ENCODE measurements at regions not wholly inside any gene's neighbourhood (a gene's known extent, or its start where the extent isn't known, plus 50 kb on each side); places are given as distances from the start of the nearest gene placed in this dataset.
A peak's percentile ranks its signal among the peaks of the same experiment; 100 is the strongest.
"Not testable (repeated sequence)": the region's sequence is repeated elsewhere in the genome, so short reads cannot be mapped to it uniquely, and the experiment has no call there.

DNA sequence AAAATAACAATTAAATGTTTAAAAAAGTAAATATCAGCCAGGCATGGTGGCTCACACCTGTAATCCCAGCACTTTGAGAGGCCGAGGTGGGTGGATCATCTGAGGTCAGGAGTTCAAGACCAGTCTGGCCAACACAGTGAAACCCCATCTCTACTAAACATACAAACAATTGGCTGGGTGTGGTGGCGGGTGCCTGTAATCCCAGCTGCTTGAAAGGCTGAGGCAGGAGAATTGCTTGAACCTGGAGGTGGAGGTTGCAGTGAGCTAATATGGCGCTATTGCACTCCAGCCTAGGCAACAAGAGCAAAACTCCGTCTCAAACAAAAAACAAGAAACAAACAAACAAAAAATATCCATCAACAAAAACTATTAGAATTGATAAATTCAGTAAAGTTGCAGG, 77.5 kb downstream of the SNX5 start:
- DNase-seq (ENCODE audit: low read depth): not testable (repeated sequence)

DNA sequence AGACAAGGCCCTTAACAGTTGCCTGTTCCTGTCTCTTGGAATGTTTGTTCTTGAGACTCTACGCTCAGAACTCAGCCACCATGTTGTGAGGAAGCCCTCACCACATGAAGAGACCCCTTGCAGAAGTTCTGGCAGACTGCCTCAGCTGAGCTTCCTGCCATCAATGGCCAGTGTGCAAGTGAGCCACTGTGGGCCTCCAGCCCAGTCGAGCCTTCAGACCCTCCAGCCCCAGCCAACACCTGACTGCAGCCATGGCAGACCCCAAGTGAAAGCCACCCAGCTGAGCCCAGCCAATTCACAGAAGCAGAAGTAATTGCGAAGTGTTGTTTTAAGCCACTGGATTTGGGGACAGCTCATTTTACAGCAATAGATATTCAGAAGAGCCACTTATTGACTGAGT, 78.3 kb downstream of the SNX5 start:
- no peak for DNase-seq (ENCODE audit: low read depth)

DNA sequence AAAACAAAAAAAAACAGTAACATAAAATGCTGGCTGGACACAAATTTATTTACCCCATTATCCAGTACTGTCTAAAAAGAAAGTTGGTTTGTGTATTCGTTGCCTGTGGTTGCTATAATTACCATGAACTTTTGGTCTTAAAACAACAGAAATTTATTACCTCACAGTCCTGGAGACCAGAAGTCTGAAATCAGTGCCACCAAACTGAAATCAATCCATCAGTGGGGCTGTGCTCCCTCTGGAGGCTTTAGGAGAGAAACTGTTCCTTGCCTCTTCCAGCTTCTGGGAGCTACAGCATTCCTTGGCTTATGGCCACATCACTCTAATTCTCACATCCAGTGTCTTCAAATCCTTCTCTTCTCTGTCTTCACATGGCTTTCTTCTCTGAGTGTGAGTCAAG, 79.4 kb downstream of the SNX5 start:
- peak; percentile 62 for DNase-seq (ENCODE audit: low read depth)

DNA sequence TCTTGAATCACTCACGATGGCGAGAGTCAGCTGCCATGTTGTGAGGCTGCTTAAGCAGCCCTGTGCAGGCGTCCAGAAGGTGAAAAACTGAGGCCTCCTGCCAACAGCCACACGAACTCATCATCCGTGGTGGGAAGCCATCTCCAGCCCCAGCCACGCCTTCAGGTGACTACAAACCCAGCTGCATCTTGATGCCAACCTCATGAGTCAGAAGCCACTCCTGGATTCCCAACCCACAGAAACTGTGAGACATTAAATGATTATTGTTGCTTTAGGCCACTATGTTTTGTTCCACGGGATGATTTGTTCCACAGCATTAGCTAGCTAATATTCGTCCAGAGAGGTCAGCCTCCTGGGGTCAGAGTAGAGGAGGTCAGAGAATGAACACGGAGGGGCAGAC, 80.5 kb downstream of the SNX5 start:
- DNase-seq (ENCODE audit: low read depth): peak; percentile 51

DNA sequence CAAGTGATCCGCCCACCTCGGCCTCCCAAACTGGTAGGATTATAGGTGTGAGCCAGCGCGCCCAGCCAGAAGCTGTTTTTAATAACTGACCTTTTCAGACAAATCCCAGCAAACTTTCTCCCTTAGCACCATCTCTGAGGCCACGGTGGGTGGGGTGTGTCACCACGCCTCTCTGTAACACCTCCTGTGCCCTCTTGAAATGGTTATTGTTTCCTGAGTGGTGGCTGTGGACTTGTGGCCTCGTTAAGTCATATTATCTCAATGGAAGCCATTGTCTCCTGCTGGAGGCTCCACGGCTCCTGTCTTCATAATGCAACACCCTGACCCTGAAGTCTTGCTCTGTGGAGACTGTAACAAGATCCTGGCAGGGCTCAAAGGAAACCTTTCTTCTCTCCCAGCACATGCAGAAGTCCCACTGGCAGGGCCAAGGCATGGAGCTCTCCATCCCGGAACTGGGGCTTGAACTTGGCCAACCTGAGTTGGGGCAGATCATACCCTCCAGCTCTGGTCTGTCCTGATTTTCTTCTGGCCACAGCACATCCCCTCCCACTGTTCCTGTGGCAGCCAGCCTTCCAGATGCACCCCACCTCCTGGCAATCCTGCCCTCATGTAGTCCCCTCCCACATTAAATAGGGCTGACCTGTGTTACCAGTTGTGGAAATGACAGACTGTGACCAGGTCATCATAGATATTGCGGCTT, 81.1 kb downstream of the SNX5 start:
- no peak for DNase-seq (ENCODE audit: low read depth)

DNA sequence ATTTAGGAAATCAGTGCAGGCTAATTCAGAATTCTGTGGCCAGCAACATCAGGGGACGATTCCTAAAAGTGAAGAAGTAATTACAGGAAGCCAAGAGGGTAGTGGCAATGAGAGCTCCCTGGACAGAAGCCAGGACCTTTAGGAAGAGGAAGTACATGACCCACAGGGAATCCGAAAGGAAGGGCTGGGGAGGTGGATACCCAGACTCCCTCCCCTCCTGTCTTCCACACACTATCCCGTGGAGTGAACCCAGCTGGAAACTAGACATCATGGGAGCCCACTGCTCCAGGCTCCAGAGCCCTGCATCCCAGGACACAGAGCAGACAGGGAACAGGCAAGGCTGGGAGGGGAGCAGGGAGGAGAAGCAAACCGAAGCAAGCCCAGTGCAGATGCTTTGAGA, 83.0 kb downstream of the SNX5 start:
- peak; percentile 30 for DNase-seq (ENCODE audit: low read depth)

DNA sequence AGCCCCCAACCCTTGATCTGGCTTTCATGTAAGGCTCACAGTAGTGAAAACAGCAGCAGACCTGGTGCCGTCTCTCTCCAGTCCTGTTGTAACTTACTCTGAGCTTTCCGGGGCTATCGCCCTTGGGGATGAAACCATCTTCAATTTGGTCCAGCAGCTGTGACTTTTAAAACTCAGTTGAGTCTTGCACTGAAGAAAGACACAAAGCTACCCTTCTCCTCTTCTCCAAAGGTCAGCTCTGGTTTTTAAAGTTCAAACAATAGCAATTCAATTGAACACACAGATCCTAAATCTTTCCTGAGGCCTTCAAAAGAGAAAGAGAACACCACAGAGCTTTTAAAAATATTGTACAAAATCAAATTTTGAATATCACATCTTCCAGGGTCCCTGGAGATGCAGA, 83.5 kb downstream of the SNX5 start:
- DNase-seq (ENCODE audit: low read depth): no peak

DNA sequence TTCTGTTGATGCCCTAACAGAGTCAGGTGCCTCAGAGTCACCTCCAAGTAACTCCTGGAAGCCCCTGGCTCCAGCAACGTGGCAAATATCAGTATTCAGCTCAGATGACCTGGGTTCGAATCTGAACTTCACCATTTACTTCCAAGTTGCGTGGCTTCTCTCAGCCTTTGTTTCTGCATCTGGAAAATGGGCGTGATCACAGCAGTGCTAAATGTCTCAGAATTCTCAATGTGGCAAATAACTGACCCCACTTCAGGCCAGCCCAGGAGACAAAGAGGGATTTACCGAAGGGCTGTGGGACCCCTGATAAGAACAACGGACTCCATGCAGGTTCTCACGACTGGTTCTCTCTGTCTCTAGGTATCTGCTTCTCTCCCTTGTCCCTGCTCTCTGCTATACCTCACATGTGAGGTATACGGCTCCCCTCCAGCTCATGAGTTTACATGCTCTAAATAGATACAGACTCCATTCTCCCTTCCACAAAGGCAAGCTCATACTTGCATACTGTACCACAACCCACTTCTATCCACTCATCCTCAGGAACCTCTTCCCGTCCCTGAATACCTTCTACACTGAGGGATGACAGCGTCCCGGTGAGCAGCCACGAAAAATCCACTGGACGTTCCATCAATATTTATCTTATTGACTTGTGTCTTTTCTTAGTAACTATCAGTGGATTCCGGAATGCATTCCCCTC, 84.1 kb downstream of the SNX5 start:
- DNase-seq (ENCODE audit: low read depth): no peak

DNA sequence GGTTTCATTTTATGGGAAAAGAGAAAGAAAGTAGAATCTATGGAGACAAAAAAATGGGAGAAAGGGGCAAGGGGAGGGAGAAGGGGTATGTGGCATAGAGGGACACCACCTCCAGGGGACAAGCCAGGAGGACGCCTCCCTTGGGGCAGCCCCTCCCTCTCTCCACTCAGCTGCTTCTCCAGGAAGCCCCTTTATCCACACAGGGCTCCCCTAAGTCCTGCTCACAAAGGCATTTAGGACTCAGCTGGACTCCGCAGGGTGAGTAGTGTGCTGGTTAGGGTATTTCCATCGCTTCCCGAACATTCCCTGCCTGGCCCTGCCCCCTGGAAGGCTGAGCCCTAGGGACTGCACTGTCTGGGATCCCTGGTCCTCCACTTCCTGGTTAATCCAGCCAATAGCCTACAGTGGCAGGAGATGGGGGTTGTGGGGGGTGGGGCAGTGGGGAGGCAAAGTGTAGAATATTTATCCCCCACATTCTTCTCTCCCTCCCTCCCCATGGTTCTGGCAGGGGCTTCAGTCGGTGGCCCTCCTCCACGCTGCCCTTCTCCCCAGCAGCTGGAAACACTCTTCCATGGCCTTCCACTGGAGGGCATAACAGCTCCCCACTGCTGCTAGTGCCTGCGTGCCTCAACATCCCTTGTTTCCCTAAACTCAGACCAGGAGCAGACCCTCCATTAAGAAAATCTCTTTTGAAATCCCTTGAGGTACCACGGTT, 84.8 kb downstream of the SNX5 start:
- no peak for DNase-seq (ENCODE audit: low read depth)

DNA sequence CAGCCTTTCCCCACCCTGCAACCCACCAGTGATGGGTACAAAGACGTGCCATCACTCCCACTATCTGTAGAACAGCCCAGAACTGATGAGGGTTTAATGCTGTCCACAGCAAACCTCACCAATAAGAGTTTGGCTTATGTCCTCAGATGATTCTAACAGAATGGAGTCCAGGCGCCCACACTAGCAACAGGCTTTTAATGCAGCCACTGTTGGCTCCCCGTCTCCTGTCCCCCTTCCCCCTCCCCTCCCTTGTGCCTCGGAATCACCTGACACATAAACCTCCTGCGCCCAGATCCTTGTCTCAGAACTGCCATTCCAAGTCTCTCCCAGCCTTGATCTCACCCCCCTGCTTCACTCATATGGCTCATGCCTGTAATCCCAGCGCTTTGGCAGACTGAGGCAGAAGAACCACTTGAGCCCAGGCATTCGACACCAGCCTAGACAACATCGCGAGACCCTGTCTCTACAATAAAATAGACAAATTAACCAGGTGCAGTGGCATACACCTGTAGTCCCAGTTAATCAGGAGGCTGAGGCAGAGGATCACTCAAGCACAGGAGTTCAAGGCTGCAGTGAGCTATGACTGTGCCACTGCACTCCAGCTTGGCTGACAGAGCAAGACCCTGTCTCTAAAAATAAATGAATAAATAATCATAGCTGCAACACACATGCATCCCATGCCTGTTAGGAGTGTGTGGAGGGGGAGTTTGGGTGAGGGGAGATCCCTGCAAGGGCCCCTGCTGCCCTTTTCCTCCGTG, 85.6 kb downstream of the SNX5 start:
- no peak for DNase-seq (ENCODE audit: low read depth)

DNA sequence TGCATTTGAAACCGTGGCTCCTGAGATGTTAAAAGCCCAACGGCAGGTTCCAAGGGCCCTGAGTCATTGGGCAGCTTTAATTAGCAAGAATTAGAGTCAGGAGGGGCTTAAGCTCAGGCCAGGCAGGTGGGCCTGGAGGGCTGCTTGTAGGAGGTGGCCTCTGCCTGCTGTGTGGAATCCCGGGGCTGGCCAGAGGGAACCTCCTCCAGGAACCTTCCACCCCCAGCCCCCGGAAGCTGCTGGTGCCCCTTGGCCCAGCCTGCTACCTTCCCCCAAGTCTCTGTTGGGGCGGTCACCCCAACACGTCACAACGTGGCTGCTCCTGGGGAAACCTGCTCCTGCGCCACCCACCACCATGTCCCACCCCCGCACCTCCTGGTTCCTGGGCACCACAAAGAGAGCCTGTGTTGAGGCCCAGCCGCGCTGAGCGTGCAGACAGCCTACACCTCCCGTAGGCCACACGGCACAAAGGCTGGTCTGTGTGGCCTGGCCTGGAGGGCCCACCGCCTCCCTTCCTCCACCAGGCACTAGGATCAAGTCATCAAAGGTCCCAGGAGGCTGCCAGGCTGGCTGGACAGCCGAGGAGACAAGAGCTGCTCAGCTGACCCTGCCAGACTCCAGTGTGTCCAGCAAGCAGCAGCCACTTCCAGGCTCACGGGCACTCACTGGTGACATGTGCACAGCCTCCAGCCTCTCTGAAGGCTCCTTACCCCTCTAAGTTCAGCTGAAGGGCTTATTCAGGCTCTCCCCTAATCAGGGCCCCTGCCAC, 86.3 kb downstream of the SNX5 start:
- DNase-seq (ENCODE audit: low read depth): no peak

DNA sequence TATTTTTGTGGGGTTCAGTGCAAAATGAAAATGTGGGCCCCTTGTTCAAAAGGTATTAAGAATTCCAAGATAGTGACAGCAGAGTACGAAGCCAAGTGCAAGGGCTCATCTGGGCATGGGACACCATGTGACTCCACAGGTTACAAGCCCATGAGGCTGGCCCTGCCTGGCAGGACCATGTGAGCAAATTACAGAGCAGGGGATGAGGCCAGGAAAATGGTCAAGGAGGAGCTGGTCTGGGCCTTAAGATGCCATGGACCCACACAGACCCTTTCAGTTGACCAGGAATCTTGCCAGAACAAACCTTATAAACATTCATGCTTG, 86.9 kb downstream of the SNX5 start:
- DNase-seq (ENCODE audit: low read depth): peak; percentile 66

DNA sequence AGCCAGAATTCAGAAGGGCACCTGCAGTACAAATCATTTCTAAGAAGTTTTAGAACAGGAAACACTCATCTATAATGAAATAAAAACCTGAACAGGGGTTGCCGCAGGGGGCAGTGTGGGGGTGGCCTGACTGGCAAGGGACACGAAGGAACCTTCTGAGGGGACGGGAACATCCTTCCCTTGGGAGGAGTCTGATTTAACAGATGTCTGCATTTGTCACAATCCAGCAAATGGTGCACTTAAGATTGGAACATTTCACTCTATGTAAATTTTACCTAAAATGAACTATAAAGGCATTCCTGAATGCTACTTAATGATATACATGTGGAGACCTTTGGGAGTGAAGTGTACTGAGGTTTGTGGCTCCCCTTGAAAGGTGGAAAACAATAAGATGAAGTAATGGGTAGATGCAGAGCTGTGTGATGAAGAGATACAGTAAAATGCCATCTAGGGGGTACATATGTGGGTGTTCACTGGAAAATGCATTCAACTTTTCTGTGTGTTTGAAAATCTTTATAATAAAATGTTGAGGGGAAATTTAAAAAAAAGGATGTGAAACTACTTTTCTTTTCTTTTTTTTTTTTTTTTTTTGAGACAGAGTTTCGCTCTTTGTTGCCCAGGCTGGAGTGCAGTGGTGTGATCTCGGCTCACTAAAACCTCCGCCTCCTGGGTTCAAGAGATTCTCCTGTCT, 89.5 kb downstream of the SNX5 start:
- DNase-seq (ENCODE audit: low read depth): no peak

DNA sequence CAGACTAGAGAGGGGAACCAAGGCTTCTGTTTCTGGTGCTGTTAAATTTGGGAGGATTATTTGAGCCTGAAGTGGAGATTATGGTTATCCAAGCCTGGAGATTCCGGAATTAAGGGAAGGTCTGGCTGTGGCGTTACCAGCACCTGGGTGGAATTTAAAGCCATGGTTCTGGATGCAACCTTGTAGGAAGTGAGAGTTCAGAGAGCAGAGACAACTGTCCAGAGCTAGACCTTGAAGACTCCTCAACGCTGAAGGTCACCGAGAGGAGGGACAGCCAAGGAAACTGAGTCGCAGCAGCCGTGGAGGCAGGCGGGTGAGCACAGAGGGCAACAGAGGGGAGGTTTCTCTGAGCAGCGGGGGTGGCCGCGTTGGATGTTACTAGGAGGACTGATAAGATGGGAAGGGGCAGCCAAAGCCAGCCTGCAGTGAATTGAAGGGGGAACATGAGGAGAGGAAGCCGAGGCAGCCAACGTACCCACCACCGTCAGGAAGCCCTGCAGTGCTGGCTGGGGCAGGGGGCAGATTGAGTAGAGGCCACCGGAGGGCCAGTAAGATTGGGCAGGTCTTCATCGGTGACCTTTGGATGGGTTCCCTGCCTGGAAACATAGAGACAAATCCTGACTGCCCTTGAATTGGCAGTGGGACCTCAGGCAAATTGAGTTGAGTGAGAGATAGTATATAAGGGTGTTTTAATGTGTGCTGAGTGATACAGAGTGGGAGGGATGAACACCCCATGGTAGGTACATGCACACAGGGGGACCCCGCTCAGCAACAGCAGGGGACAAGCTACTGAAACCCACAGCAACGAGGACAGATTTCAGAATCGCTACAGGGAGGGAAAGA, 90.3 kb downstream of the SNX5 start:
- DNase-seq (ENCODE audit: low read depth): no peak

DNA sequence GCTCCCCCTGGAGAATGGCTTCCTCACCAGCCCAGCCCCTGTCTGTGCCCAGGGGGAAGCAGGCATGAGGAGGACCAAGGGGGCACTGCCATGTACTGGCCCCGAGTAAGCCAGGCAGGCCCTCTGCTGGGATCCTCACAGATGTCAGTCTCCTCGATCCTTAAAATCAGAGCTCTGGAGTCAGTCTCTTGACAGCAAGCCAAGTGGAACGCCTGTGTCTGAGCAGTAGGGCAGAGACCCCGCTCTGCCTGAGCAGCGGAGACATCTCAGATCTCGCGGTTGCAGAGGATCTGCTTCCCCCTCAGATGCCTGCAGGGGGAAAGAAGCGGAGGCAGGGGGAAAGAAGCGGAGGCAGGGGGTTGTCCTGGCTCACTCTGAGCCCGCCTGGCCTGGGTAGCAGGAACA, 92.6 kb downstream of the SNX5 start:
- DNase-seq (ENCODE audit: low read depth): no peak

DNA sequence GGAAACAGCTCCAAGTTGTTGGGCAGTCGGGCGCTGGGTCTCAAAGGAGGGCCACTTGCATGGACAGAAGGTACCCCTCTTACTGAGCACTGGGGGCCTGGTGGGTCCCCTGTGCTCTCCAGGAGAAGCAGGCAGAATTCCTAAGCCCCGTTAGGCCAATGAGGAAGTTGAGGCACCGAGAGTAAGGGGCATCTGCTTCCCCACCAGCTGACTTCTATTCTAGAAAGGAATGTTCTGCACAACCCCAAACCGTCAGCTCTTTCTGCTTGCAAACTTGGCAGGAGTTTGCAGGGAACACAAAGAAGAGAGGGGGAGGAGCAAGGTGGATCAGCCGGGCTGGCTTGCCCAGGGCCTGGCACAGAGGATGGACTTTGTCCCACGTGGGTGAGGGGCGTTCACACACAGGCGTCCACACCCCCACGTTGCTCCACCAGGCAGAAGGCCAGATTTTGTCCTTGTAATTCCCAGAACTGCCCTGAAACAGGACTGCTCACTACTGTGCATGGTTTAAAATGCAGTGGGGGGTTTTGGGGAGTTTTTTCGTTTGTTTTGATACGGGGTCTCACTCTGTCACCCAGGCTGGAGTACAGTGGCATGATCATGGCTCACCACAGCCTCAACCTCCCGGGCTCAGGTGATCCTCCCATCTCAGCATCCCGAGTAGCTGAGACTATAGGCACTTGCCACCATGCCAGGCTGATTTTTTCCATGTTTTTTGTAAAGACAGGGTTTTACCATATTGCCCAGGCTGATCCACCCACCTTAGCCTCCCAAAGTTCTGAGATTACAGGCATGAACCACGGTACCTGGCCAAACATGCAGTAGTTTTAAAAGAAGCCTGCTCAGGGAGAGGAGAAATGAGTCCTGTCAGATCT, 93.3 kb downstream of the SNX5 start:
- DNase-seq (ENCODE audit: low read depth): peak; percentile 67

DNA sequence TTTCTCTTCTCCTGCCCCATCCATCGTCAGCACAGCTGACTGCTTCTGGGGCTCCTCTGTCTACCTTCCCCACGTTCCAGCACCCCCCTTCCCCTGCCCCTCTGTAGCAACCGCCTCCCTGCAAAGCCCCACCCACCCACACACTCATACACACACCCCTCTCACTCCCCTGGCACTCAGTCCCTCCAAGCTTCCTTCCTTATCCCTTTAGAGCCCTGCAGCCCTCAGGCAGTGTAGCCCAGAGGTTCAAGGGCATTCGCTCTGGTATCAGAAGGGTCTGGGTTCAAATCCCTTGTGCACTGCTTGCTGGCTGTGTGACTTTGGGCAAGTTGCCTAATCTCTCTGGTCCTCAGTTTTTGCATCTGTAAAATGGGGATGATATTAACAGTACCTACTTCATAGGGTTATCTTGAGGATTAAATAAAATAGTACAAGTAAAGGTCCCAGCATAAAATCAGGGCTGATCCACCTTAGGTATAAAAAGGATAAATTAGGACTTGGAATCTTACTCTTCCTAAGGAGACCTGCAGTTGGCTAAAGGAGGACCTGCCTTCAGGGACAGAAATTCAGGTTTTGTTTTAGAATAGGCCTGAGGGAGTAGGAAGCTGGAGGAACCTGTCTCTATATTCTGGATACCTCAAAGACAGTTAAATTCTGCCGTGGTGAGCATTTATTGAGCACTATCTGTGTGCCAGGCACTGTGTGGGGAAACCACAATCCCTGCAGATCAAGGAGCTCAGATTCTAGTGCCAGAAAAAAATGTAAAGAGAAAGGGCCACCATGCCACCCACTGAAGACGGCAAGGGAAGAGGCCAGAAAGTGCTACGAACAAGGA, 94.1 kb downstream of the SNX5 start:
- DNase-seq (ENCODE audit: low read depth): no peak
